ENCODE measurements at regions not wholly inside any gene's neighbourhood (a gene's known extent, or its start where the extent isn't known, plus 50 kb on each side); places are given as distances from the start of the nearest gene placed in this dataset.

- no peak for DNase-seq (ENCODE audit: low read depth)
Measured at GRCh38 chr9:23314247-23314646, 511.8 kb downstream of the ELAVL2 start.

- no peak for DNase-seq (ENCODE audit: low read depth)
Measured at GRCh38 chr9:23319092-23319491, 506.9 kb downstream of the ELAVL2 start.

GRCh38 chr9:23321049-23321448 lies 505.0 kb downstream of the ELAVL2 start:
- DNase-seq (ENCODE audit: low read depth): no peak

- DNase-seq (ENCODE audit: low read depth): no peak
Measured at GRCh38 chr9:23322392-23322791, 503.6 kb downstream of the ELAVL2 start.

GRCh38 chr9:23324511-23324910 lies 501.5 kb downstream of the ELAVL2 start:
- DNase-seq (ENCODE audit: low read depth): no peak

- DNase-seq (ENCODE audit: low read depth): no peak
Measured at GRCh38 chr9:23326597-23326996, 499.4 kb downstream of the ELAVL2 start.

GRCh38 chr9:23341346-23341745 lies 484.7 kb downstream of the ELAVL2 start:
- DNase-seq (ENCODE audit: low read depth): no peak

GRCh38 chr9:23342291-23342690 lies 483.7 kb downstream of the ELAVL2 start:
- no peak for DNase-seq (ENCODE audit: low read depth)

- DNase-seq (ENCODE audit: low read depth): no peak
Measured at GRCh38 chr9:23343226-23343625, 482.8 kb downstream of the ELAVL2 start.

GRCh38 chr9:23361096-23361495 lies 464.9 kb downstream of the ELAVL2 start:
- DNase-seq (ENCODE audit: low read depth): no peak

- DNase-seq (ENCODE audit: low read depth): no peak
Measured at GRCh38 chr9:23372703-23373102, 453.3 kb downstream of the ELAVL2 start.

- no peak for DNase-seq (ENCODE audit: low read depth)
Measured at GRCh38 chr9:23375511-23375910, 450.5 kb downstream of the ELAVL2 start.

- no peak for DNase-seq (ENCODE audit: low read depth)
Measured at GRCh38 chr9:23379842-23380241, 446.2 kb downstream of the ELAVL2 start.

GRCh38 chr9:23380821-23381220 lies 445.2 kb downstream of the ELAVL2 start:
- no peak for DNase-seq (ENCODE audit: low read depth)

GRCh38 chr9:23382418-23382817 lies 443.6 kb downstream of the ELAVL2 start:
- no peak for DNase-seq (ENCODE audit: low read depth)

GRCh38 chr9:23394189-23394588 lies 431.9 kb downstream of the ELAVL2 start:
- no peak for DNase-seq (ENCODE audit: low read depth)

GRCh38 chr9:23408874-23409273 lies 417.2 kb downstream of the ELAVL2 start:
- no peak for DNase-seq (ENCODE audit: low read depth)

- DNase-seq (ENCODE audit: low read depth): no peak
Measured at GRCh38 chr9:23412046-23412445, 414.0 kb downstream of the ELAVL2 start.

GRCh38 chr9:23412458-23412857 lies 413.6 kb downstream of the ELAVL2 start:
- DNase-seq (ENCODE audit: low read depth): no peak

GRCh38 chr9:23413541-23413940 lies 412.5 kb downstream of the ELAVL2 start:
- no peak for DNase-seq (ENCODE audit: low read depth)

GRCh38 chr9:23423999-23424398 lies 402.0 kb downstream of the ELAVL2 start:
- no peak for DNase-seq (ENCODE audit: low read depth)

GRCh38 chr9:23426144-23426543 lies 399.9 kb downstream of the ELAVL2 start:
- no peak for DNase-seq (ENCODE audit: low read depth)

GRCh38 chr9:23431459-23431858 lies 394.6 kb downstream of the ELAVL2 start:
- DNase-seq (ENCODE audit: low read depth): no peak

- DNase-seq (ENCODE audit: low read depth): no peak
Measured at GRCh38 chr9:23434654-23435053, 391.4 kb downstream of the ELAVL2 start.

GRCh38 chr9:23438299-23438907 lies 387.6 kb downstream of the ELAVL2 start:
- DNase-seq (ENCODE audit: low read depth): no peak

Data from fibroblast of gingiva (primary cell).